ENCODE measurements at regions not wholly inside any gene's neighbourhood (a gene's known extent, or its start where the extent isn't known, plus 50 kb on each side); places are given as distances from the start of the nearest gene placed in this dataset.

DNA sequence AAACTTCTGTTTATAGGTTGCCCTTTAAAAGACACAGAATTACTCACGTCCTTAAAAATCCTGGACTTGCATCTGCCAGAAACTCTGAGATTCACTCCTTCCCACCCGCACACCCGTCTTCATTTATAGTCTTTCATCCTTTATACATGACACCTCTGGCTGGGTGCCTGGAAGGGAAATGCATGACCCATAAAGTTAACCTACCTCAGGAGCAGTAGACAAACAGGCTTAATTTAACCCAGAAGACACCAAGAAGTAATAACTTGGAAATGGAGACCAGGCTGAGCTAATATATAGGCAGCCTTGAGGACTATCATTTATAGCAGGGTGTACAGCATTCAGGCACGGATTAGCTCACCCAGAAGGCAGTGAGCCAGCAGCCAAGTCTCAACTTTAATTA, 429.0 kb upstream of the NRSN1 start:
- Histone ChIP-seq H3K27me3 (no peaks in the 10 kb centered on the region), H3K9ac (ENCODE audit: low read depth in 2 of 2, low read length in 2 of 2) (no peak overlapping the region), H3K27ac (no peak overlapping the region), H3K36me3 (no peaks in the 10 kb centered on the region), H3K4me1 (no peaks in the 10 kb centered on the region), H3K9me3 (no peaks in the 10 kb centered on the region), H3K4me3 (no peak overlapping the region)
- DNase-seq = no peak
- intact Hi-C loops (cut with DNase I) = no loop called here
- TF ChIP-seq, protein P1, sequence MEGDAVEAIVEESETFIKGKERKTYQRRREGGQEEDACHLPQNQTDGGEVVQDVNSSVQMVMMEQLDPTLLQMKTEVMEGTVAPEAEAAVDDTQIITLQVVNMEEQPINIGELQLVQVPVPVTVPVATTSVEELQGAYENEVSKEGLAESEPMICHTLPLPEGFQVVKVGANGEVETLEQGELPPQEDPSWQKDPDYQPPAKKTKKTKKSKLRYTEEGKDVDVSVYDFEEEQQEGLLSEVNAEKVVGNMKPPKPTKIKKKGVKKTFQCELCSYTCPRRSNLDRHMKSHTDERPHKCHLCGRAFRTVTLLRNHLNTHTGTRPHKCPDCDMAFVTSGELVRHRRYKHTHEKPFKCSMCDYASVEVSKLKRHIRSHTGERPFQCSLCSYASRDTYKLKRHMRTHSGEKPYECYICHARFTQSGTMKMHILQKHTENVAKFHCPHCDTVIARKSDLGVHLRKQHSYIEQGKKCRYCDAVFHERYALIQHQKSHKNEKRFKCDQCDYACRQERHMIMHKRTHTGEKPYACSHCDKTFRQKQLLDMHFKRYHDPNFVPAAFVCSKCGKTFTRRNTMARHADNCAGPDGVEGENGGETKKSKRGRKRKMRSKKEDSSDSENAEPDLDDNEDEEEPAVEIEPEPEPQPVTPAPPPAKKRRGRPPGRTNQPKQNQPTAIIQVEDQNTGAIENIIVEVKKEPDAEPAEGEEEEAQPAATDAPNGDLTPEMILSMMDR (IDR thresholded peaks at IDR 0.05) = no peak

DNA sequence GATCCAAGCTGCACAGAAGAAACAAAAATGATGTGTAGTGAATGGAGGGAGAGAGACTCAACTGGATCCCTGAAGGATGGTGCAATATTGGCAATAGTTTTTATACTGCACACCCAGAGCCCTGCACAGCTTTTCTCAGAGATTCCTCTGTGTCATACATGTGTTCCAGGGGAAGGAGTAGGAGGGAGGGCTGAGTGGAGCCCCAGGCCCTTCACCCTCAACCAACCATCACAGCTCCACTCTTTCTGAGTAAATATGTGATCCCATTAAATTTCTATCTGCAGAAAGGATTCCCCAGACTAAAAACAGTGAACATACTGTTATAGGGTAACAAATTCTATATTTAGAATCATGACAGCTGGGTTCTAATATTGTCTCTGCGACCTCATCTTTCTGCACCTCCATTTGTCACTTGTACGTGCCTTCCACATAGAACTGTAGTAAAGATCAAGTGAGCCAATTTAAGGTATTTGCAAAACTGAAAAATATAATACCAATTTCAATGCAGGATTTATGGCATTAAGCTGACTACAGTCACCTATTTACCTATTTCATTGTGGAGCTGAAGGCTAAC, 421.4 kb upstream of the NRSN1 start:
- Histone ChIP-seq H3K9ac (ENCODE audit: low read depth in 2 of 2, low read length in 2 of 2) (no peak overlapping the region), H3K4me3 (no peak overlapping the region), H3K27ac (no peak overlapping the region), H3K27me3 (no peaks in the 10 kb centered on the region), H3K9me3 (no peaks in the 10 kb centered on the region), H3K36me3 (no peaks in the 10 kb centered on the region), H3K4me1 (no peaks in the 10 kb centered on the region)
- TF ChIP-seq, protein P1 (IDR thresholded peaks at IDR 0.05) = no peak
- DNase-seq = no peak
- intact Hi-C loops (cut with DNase I) = no loop called here

DNA sequence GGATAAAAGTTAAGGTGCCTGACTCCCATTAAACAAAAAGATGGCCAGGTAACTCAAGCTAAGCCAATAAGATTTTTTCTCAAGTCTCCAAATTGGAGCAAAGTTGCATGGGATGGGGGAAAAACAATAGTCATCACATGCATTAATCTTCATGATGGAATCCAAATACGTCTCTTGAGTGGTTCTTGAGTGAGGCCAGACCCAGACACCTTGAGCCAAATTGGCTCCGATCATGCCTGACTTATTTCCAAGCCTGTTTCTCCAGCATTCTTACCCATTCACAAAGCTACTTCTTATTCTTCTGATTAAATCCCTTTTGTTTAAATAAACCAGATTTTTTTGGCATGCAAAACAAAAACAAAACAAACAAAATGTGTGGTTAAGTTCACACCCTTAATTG, 420.3 kb upstream of the NRSN1 start:
- Histone ChIP-seq H3K4me1 (no peaks in the 10 kb centered on the region), H3K4me3 (no peak overlapping the region), H3K9me3 (no peaks in the 10 kb centered on the region), H3K27ac (no peak overlapping the region), H3K27me3 (no peaks in the 10 kb centered on the region), H3K36me3 (no peaks in the 10 kb centered on the region), H3K9ac (ENCODE audit: low read depth in 2 of 2, low read length in 2 of 2) (no peak overlapping the region)
- DNase-seq = no peak
- intact Hi-C loops (cut with DNase I) = no loop called here
- TF ChIP-seq, protein P1 (IDR thresholded peaks at IDR 0.05) = no peak

DNA sequence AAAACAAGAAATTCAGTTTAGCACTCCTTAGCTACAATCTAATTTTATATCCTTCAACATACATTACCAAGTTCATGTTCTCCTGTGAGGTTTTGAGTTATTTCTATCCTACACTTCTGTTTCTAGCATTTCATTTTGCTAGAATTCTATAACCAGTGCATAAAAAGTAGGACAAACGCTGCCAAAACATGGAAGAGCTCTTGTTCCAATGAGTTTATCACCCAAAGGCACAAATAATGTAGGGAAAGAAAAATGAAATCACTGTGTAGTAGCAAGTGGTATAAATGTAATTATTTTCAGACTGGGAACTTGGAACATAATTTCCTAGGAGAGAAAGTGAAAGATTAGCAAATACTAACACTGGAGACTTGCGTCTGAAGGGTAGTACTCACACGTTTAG, 413.3 kb upstream of the NRSN1 start:
- Histone ChIP-seq H3K9me3 (no peaks in the 10 kb centered on the region), H3K4me3 (no peak overlapping the region), H3K27me3 (no peaks in the 10 kb centered on the region), H3K27ac (no peak overlapping the region), H3K9ac (ENCODE audit: low read depth in 2 of 2, low read length in 2 of 2) (no peak overlapping the region), H3K36me3 (no peaks in the 10 kb centered on the region), H3K4me1 (no peaks in the 10 kb centered on the region)
- intact Hi-C loops (cut with DNase I) = no loop called here
- no peak for DNase-seq
- TF ChIP-seq, protein P1 (IDR thresholded peaks at IDR 0.05) = no peak

DNA sequence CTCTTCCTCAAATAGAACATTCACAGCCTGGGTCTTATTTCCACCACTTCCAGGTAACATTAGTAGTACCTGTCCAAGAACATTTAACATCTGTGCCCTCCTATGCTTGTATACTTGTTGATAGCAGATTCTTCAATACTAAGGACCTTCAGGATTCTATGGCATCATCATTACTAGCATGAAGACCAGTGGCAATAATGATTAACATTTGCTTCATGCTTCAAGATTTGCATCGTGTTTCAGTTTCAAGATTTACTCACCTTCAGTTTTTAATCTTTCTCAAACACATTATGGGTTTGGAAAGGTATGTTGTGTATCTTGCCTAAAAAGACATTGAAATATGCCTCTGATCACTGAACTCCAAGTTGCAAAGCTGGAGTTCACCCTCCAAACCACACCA, 412.8 kb upstream of the NRSN1 start:
- Histone ChIP-seq H3K4me1 (no peaks in the 10 kb centered on the region), H3K4me3 (no peak overlapping the region), H3K27ac (no peak overlapping the region), H3K36me3 (no peaks in the 10 kb centered on the region), H3K9me3 (no peaks in the 10 kb centered on the region), H3K9ac (ENCODE audit: low read depth in 2 of 2, low read length in 2 of 2) (no peak overlapping the region), H3K27me3 (no peaks in the 10 kb centered on the region)
- intact Hi-C loops (cut with DNase I) = no loop called here
- DNase-seq = no peak
- TF ChIP-seq, protein P1 (IDR thresholded peaks at IDR 0.05) = no peak
